IMR-90 (cell line): ENCODE measurements at regions not wholly inside any gene's neighbourhood (a gene's known extent, or its start where the extent isn't known, plus 50 kb on each side); places are given as distances from the start of the nearest gene placed in this dataset.

Experiments used
- CEBPB ChIP-seq: IDR thresholded peaks from 2 replicates; pipeline ENCODE4 v1.6.1; 2012; ENCODE audit warnings: low read depth, low read length, improper control_type of control experiment
- CHD1 ChIP-seq: IDR thresholded peaks from 2 replicates; pipeline ENCODE4 v1.6.1; 2012; ENCODE audit warnings: low read depth, low read length, improper control_type of control experiment
- FOS ChIP-seq: fragments of 150-350 bp; IDR thresholded peaks from 2 replicates; pipeline ENCODE4 v1.6.1; 2016; ENCODE audit warnings: low read depth, low read length
- MAZ ChIP-seq: IDR thresholded peaks from 2 replicates; pipeline ENCODE4 v1.6.1; 2012; ENCODE audit warnings: low read depth, mild to moderate bottlenecking, low read length, improper control_type of control experiment, moderate library complexity, borderline replicate concordance
- MXI1 ChIP-seq: IDR thresholded peaks from 2 replicates; pipeline ENCODE4 v1.6.1; 2012; ENCODE audit warnings: low read depth, mild to moderate bottlenecking, low read length, moderate library complexity, borderline replicate concordance
- POLR2A ChIP-seq: IDR thresholded peaks from 2 replicates; pipeline ENCODE4 v1.6.1; 2012; ENCODE audit warnings: mild to moderate bottlenecking, low read depth, low read length
- RAD21 ChIP-seq: IDR thresholded peaks from 2 replicates; pipeline ENCODE4 v1.6.1; 2012; ENCODE audit warnings: low read length, improper control_type of control experiment
- RCOR1 ChIP-seq: IDR thresholded peaks from 2 replicates; pipeline ENCODE4 v1.6.1; 2012; ENCODE audit warnings: mild to moderate bottlenecking, low read length, improper control_type of control experiment; ENCODE audit not compliant: insufficient replicate concordance
- RFX5 ChIP-seq: IDR thresholded peaks from 2 replicates; pipeline ENCODE4 v1.8.0; 2012; ENCODE audit warnings: low read depth, mild to moderate bottlenecking, low read length, moderate library complexity
- SMC3 ChIP-seq: fragments of 150-350 bp; IDR thresholded peaks from 2 replicates; pipeline ENCODE4 v1.6.1; 2016; ENCODE audit warnings: low read depth, mild to moderate bottlenecking, antibody characterized with exemption, low read length, moderate library complexity
- USF2 ChIP-seq: fragments of 150-350 bp; IDR thresholded peaks from 2 replicates; pipeline ENCODE4 v1.6.1; 2017; ENCODE audit warnings: mild to moderate bottlenecking, antibody characterized with exemption, low read length, low read depth
- TF ChIP-seq, protein P1 (sequence below): conservative IDR thresholded peaks from 2 replicates; pipeline ENCODE4 v1.5.1; 2012; ENCODE audit warnings: mild to moderate bottlenecking, low read depth, low read length, improper control_type of control experiment

DNA sequence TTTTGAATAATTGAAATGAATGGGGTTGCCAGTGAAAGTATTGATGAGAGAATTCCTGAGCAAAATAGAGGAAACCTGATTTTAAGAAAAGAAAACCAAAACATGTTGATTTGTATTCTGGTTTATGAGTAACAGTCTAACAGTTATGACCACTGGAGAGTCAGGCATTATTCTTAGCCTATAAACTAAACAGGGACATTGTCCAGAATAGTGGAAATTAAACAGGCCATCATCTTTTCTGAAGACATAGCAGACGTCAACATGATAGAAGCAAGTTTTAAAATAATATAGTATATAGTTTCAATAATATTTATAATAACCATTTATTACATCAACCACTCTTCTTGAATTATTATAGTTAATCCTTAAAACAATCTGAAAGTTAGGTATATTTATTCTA, 178.3 kb upstream of the MPDZ start:
- TF ChIP-seq, protein P1, sequence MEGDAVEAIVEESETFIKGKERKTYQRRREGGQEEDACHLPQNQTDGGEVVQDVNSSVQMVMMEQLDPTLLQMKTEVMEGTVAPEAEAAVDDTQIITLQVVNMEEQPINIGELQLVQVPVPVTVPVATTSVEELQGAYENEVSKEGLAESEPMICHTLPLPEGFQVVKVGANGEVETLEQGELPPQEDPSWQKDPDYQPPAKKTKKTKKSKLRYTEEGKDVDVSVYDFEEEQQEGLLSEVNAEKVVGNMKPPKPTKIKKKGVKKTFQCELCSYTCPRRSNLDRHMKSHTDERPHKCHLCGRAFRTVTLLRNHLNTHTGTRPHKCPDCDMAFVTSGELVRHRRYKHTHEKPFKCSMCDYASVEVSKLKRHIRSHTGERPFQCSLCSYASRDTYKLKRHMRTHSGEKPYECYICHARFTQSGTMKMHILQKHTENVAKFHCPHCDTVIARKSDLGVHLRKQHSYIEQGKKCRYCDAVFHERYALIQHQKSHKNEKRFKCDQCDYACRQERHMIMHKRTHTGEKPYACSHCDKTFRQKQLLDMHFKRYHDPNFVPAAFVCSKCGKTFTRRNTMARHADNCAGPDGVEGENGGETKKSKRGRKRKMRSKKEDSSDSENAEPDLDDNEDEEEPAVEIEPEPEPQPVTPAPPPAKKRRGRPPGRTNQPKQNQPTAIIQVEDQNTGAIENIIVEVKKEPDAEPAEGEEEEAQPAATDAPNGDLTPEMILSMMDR, result no peak
- TF ChIP-seq CHD1 (no peak), MAZ (no peak), POLR2A (no peak), RAD21 (no peak), CEBPB (no peak), FOS (no peak), RCOR1 (no peak), SMC3 (no peak), MXI1 (no peak), RFX5 (no peak), USF2 (no peak)
